GM21515 (cell line): ENCODE measurements at regions not wholly inside any gene's neighbourhood (a gene's known extent, or its start where the extent isn't known, plus 50 kb on each side); places are given as distances from the start of the nearest gene placed in this dataset.

ENCODE experiments used
- ATAC-seq: cut with Tn5 transposase; IDR thresholded peaks from one replicate; pipeline ENCODE4 v1.9.1; 2021; ENCODE audit not compliant: unreplicated experiment

GRCh38 chr10:54903745-54904144 lies 102.7 kb upstream of the PCDH15 start:
- ATAC-seq, result no peak

GRCh38 chr10:54900584-54900983 lies 99.6 kb upstream of the PCDH15 start:
- ATAC-seq, result no peak

GRCh38 chr10:54880996-54881395 lies 80.0 kb upstream of the PCDH15 start:
- no peak for ATAC-seq

- ATAC-seq, result no peak
Observed at GRCh38 chr10:54869022-54869421, 68.0 kb upstream of the PCDH15 start.

- no peak for ATAC-seq
Observed at GRCh38 chr10:54866666-54867065, 65.6 kb upstream of the PCDH15 start.

- no peak for ATAC-seq
Observed at GRCh38 chr10:54854843-54855242, 53.8 kb upstream of the PCDH15 start.

- no peak for ATAC-seq
Observed at GRCh38 chr10:54854389-54854788, 53.4 kb upstream of the PCDH15 start.

GRCh38 chr10:54853883-54854282 lies 52.9 kb upstream of the PCDH15 start:
- no peak for ATAC-seq
